ENCODE measurements at regions not wholly inside any gene's neighbourhood (a gene's known extent, or its start where the extent isn't known, plus 50 kb on each side); places are given as distances from the start of the nearest gene placed in this dataset.

- Histone ChIP-seq H3K79me2 (ENCODE audit: insufficient read depth, low read length) (no peaks in the 10 kb centered on the region), H3K27ac (ENCODE audit: low read depth in 1 of 2, low read length in 2 of 2) (no peak overlapping the region), H2AFZ (ENCODE audit: insufficient read depth, low read depth, low read length, poor library complexity, severe bottlenecking) (no peak overlapping the region), H3K4me1 (ENCODE audit: control insufficient read depth in 1 of 2, insufficient read depth in 2 of 2, low read length in 2 of 2) (no peaks in the 10 kb centered on the region), H3K4me3 (replicated peaks in 1 of 3; ENCODE audit: low read depth in 2 of 3, low read length in 3 of 3) (no peak overlapping the region), H3K36me3 (replicated peaks in 1 of 2; ENCODE audit: control insufficient read depth in 1 of 2, insufficient read depth in 2 of 2, low read length in 2 of 2) (no peaks in the 10 kb centered on the region), H4K20me1 (ENCODE audit: insufficient read depth, low read length) (no peaks in the 10 kb centered on the region), H3K9me3 (replicated peaks in 1 of 2; ENCODE audit: control insufficient read depth in 1 of 2, insufficient read depth in 1 of 2, low read length in 2 of 2) (peaks cover 23 to 39% of the 10 kb centered on the region in 2 donors), H3K27me3 (ENCODE audit: control insufficient read depth in 2 of 2, insufficient read depth in 2 of 2, low read length in 2 of 2) (no peaks in the 10 kb centered on the region), H3K4me2 (replicated peaks; ENCODE audit: extremely low read depth, low read length, poor library complexity, severe bottlenecking) (no peak overlapping the region), H3K9ac (ENCODE audit: insufficient read depth, low read length, poor library complexity, severe bottlenecking) (no peak overlapping the region)
- H3K27me3 Mint-ChIP-seq (ENCODE audit: low read depth in 3 of 3): peaks cover 0 to 2% (median 2%) of the 10 kb centered on the region in 3 donors
- WGBS (ENCODE audit: insufficient coverage): 38% methylated on average over 1 of the region's 4 CpGs
- H3K36me3 Mint-ChIP-seq: no peaks in the 10 kb centered on the region
- no peak overlapping the region for H3K4me3 Mint-ChIP-seq
- no peak for TF ChIP-seq CTCF (IDR thresholded peaks at IDR 0.05)
- no peak overlapping the region for H3K27ac Mint-ChIP-seq
- H3K4me1 Mint-ChIP-seq: no peaks in the 10 kb centered on the region
- peaks cover 22 to 47% (median 34%) of the 10 kb centered on the region in 7 donors for H3K9me3 Mint-ChIP-seq
- no peak for DNase-seq
- intact Hi-C loops (cut with micrococcal nuclease): no loop called here
Observed at GRCh38 chr7:41524876-41525275, 178.0 kb downstream of the INHBA start.

GRCh38 chr7:41520445-41520844, 182.4 kb downstream of the INHBA start:
- no peak overlapping the region for H2AFZ ChIP-seq (ENCODE audit: insufficient read depth, low read depth, low read length, poor library complexity, severe bottlenecking)
- Mint-ChIP-seq H3K4me1 (no peaks in the 10 kb centered on the region), H3K27me3 (ENCODE audit: low read depth in 3 of 3) (peaks cover 0 to 2% (median 2%) of the 10 kb centered on the region in 3 donors), H3K27ac (no peak overlapping the region), H3K4me3 (no peak overlapping the region), H3K36me3 (no peaks in the 10 kb centered on the region), H3K9me3 (peaks cover 24 to 38% (median 33%) of the 10 kb centered on the region in 7 donors)
- H4K20me1 ChIP-seq (ENCODE audit: insufficient read depth, low read length): no peaks in the 10 kb centered on the region
- intact Hi-C loops (cut with micrococcal nuclease): no loop called here
- no peak overlapping the region for H3K9ac ChIP-seq (ENCODE audit: insufficient read depth, low read length, poor library complexity, severe bottlenecking)
- no peaks in the 10 kb centered on the region for H3K27me3 ChIP-seq (ENCODE audit: control insufficient read depth in 2 of 2, insufficient read depth in 2 of 2, low read length in 2 of 2)
- peaks cover 23 to 27% of the 10 kb centered on the region in 2 donors for H3K9me3 ChIP-seq (replicated peaks in 1 of 2; ENCODE audit: control insufficient read depth in 1 of 2, insufficient read depth in 1 of 2, low read length in 2 of 2)
- no peak for TF ChIP-seq CTCF (IDR thresholded peaks at IDR 0.05)
- no peak overlapping the region for H3K4me2 ChIP-seq (replicated peaks; ENCODE audit: extremely low read depth, low read length, poor library complexity, severe bottlenecking)
- H3K4me1 ChIP-seq (ENCODE audit: control insufficient read depth in 1 of 2, insufficient read depth in 2 of 2, low read length in 2 of 2): peaks cover 0 to 4% of the 10 kb centered on the region in 2 donors
- H3K36me3 ChIP-seq (replicated peaks in 1 of 2; ENCODE audit: control insufficient read depth in 1 of 2, insufficient read depth in 2 of 2, low read length in 2 of 2): no peaks in the 10 kb centered on the region
- no peak overlapping the region for H3K4me3 ChIP-seq (replicated peaks in 1 of 3; ENCODE audit: low read depth in 2 of 3, low read length in 3 of 3)
- H3K79me2 ChIP-seq (ENCODE audit: insufficient read depth, low read length): no peaks in the 10 kb centered on the region
- no peak for DNase-seq
- H3K27ac ChIP-seq (ENCODE audit: low read depth in 1 of 2, low read length in 2 of 2): no peak overlapping the region
- 80% methylated on average over 1 of the region's 7 CpGs for WGBS (ENCODE audit: insufficient coverage)

Data from CD14-positive monocyte (primary cell).